ENCODE measurements at regions not wholly inside any gene's neighbourhood (a gene's known extent, or its start where the extent isn't known, plus 50 kb on each side); places are given as distances from the start of the nearest gene placed in this dataset.
"Not testable (repeated sequence)": the region's sequence is repeated elsewhere in the genome, so short reads cannot be mapped to it uniquely, and the experiment has no call there.

GRCh38 chr5:96198356-96199058 lies 234.5 kb downstream of the PCSK1 start:
- peak; percentile 87 for DNase-seq

- DNase-seq = not testable (repeated sequence)
Measured at GRCh38 chr5:96197767-96198166, 235.3 kb downstream of the PCSK1 start.

GRCh38 chr5:96197347-96197746 lies 235.7 kb upstream of the ELL2 start:
- DNase-seq = no peak

- DNase-seq = no peak
Measured at GRCh38 chr5:96196890-96197289, 235.2 kb upstream of the ELL2 start.

GRCh38 chr5:96196407-96196806 lies 234.8 kb upstream of the ELL2 start:
- no peak for DNase-seq

- peak; percentile 76 for DNase-seq
Measured at GRCh38 chr5:96195123-96195522, 233.5 kb upstream of the ELL2 start.

- DNase-seq = no peak
Measured at GRCh38 chr5:96194593-96194992, 232.9 kb upstream of the ELL2 start.

- DNase-seq = no peak
Measured at GRCh38 chr5:96193946-96194345, 232.3 kb upstream of the ELL2 start.

GRCh38 chr5:96189987-96190386 lies 228.3 kb upstream of the ELL2 start:
- no peak for DNase-seq

GRCh38 chr5:96189028-96189826 lies 227.6 kb upstream of the ELL2 start:
- no peak for DNase-seq

GRCh38 chr5:96187309-96188027 lies 225.8 kb upstream of the ELL2 start:
- DNase-seq = no peak

GRCh38 chr5:96184510-96184909 lies 222.9 kb upstream of the ELL2 start:
- DNase-seq = not testable (repeated sequence)

- DNase-seq = no peak
Measured at GRCh38 chr5:96180684-96181435, 219.2 kb upstream of the ELL2 start.

GRCh38 chr5:96177303-96177869 lies 215.7 kb upstream of the ELL2 start:
- DNase-seq = peak; percentile 91

- peak; percentile 48 for DNase-seq
Measured at GRCh38 chr5:96176022-96176421, 214.4 kb upstream of the ELL2 start.

- DNase-seq = no peak
Measured at GRCh38 chr5:96175090-96175489, 213.4 kb upstream of the ELL2 start.

- peak; percentile 43 for DNase-seq
Measured at GRCh38 chr5:96173366-96173765, 211.7 kb upstream of the ELL2 start.

GRCh38 chr5:96172436-96172835 lies 210.8 kb upstream of the ELL2 start:
- DNase-seq = peak; percentile 97

GRCh38 chr5:96171973-96172372 lies 210.3 kb upstream of the ELL2 start:
- not testable (repeated sequence) for DNase-seq

GRCh38 chr5:96170481-96171125 lies 209.0 kb upstream of the ELL2 start:
- not testable (repeated sequence) for DNase-seq

- DNase-seq = not testable (repeated sequence)
Measured at GRCh38 chr5:96168833-96169232, 207.2 kb upstream of the ELL2 start.

- DNase-seq = no peak
Measured at GRCh38 chr5:96159043-96159442, 197.4 kb upstream of the ELL2 start.

Data from fibroblast of upper back skin (primary cell).